ENCODE measurements at regions not wholly inside any gene's neighbourhood (a gene's known extent, or its start where the extent isn't known, plus 50 kb on each side); places are given as distances from the start of the nearest gene placed in this dataset.
A peak's percentile ranks its signal among the peaks of the same experiment; 100 is the strongest.
"Not testable (repeated sequence)": the region's sequence is repeated elsewhere in the genome, so short reads cannot be mapped to it uniquely, and the experiment has no call there.

DNA sequence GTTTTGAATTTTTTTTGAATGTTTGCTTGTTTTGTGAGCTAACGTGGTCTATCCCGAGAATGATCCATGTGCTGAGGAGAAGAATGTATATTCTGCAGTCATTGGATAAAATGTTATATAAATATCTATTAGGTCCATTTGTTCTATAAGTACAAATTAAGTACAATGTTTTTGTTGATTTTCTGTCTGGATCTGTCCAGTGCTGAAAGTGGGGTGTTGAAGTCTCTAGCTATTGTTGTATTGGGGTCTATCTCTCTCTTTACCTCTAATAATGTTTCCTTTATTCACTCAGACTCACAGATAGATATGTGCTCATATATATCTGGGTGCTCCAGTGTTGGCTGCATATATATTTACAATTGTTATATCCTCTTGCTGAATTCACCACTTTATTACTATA is 144.8 kb upstream of the SETMAR start:
- DNase-seq, result no peak

DNA sequence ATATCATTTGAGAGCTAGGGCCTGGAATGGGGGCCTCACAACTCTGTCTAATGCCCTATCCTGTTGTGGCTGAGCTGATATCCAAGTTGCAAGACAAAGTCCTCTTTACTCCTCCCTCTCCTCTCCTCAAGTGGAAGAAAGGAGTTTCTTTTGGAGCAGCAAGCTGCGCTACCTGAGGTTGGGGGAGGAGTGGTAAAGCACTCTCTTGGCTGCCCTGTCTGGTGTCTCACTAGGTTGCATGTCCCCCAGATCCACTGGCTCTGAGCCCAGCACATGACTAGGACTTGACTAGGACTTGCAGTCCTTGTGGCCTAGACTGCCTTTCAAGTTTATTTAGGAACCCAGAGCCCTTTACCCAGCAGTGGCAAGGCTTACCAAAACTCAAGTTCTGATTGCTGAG is 141.1 kb upstream of the SETMAR start:
- no peak for DNase-seq

DNA sequence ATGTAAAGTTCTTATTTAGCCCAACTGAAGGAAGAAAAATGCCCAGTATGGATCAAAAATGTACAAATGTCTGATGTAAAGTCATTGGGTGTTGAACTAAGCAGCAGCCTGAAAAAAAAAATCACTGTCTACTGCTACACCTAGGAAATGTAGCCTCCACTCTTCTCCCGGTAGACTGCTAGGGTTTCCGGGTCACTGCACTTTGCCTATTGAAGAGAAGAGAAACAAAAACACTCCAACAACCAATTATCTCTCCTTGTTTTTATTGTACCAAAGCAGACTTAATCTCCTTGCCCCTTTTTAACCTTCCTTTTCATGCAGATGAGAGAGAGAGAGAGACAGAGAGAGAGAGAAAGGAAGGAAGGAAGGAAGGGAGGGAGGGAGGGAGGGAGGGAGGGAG is 140.2 kb upstream of the SETMAR start:
- no peak for DNase-seq

- peak; percentile 23 for DNase-seq
These were observed 136.6 kb upstream of the SETMAR start for GRCh38 chr3:4166540-4166939.

DNA sequence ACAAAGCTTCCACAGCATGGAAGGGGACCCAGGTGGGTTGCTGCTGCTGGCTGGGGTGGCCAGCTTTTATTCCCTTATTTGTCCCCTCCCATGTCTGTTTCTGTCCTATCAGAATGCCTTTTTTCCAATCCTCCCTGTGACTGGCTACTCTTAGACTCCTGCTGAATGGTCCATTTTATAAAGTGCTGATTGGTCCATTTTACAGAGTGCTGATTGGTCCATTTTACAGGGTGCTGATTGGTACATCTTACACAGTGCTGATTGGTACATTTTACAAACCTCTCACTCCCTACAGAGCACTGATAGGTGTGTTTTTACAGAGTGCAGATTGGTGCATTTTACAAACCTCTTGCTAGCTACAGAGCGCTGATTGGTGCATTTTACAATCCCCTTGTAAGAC is 135.9 kb upstream of the SETMAR start:
- DNase-seq, result not testable (repeated sequence)

- no peak for DNase-seq
These were observed 128.4 kb upstream of the SETMAR start for GRCh38 chr3:4174791-4175190.

- DNase-seq, result no peak
These were observed 111.2 kb upstream of the SETMAR start for GRCh38 chr3:4191971-4192370.

DNA sequence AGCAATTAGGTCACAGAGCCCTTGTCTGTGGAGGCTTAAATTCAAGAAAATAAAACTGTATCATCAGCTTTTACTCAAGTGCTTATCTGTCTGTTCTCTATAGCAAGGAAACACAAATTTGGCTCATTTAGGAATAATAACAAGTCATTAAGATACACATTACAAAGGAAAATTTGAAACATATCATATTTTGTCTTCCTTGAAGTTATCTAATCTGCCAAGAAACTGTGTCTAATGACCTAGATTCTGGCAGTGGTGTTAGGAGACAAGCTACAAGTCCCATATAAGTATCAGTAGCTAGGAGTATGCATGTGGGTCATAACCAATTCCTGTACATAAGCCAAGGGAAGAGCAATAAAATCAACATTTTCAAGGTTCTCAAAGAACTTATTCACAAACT is 108.2 kb upstream of the SETMAR start:
- DNase-seq, result no peak

GRCh38 chr3:4196506-4197147 is 106.5 kb upstream of the SETMAR start:
- DNase-seq, result no peak

- no peak for DNase-seq
These were observed 105.5 kb upstream of the SETMAR start for GRCh38 chr3:4197670-4198069.

- DNase-seq, result no peak
These were observed 104.7 kb upstream of the SETMAR start for GRCh38 chr3:4198491-4198890.

DNA sequence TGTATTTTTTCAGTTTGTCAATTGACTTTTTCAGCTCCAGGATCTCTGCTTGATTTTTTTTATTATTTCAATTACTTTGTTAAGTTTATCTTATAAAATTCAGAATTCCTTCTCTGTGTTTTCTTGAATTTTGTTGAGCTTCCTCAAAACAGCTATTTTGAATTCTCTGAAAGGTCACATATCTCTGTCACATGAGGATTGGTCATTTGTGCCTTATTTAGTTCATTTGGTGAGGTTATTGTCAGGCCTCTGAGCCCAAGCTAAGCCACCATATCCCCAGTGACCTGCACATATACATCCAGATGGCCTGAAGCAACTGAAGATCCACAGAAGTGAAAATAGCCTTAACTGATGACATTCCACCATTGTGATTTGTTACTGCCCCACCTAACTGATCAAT is 98.4 kb upstream of the SETMAR start:
- not testable (repeated sequence) for DNase-seq

DNA sequence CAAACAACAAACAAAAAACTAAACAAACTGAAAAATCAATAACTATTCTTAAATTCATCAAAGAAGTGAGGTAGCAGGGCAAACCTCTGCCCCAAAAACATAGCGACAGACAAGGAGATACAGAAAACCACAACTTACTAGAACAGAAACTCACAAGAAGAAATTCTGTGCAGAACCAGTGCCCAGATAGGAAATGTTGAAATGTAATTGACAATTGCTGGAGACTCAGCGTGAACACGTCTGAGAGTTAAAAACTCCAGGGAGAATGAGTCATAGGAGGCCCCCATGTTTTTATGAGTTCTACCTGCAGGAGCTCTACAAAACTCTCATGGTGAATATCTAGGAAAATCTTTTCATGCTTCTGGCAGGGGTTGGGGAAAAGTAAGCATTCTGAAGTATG is 95.5 kb upstream of the SETMAR start:
- no peak for DNase-seq

DNA sequence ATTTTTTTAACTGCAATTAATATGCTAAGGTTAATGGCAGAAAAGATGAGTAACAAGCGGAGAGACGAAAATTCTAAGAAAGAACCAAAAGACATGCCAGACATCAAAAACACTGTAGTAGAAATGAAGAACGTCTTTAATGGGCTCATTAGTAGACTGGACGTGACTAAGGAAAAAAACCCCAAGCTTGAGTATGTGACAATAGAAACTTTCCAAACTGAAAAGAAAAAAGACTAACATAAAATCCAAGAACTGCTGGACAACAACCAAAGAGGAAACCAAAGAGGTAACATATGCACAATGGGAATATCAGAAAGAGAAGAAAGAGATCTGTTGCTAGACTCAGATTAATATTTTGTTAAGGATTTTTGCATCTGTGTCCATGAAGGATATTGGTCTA is 94.6 kb upstream of the SETMAR start:
- no peak for DNase-seq

GRCh38 chr3:4211610-4212009 is 91.6 kb upstream of the SETMAR start:
- no peak for DNase-seq

DNA sequence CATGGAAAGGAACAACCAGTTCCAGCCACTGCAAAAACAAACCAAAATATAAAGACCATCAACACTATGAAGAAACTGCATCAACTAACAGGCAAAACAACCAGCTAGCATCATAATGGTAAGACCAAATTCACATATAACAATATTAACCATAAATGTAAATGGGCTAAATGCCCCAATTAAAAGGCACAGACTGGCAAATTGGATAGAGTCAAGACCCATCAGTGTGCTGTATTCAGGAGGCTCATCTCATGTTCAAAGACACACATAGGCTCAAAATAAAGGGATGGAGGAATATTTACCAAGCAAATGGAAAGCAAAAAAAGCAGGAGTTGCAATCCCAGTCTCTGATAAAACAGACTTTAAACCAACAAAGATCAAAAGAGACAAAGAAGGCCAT is 89.7 kb upstream of the SETMAR start:
- DNase-seq, result not testable (repeated sequence)

GRCh38 chr3:4216974-4217373 is 86.2 kb upstream of the SETMAR start:
- DNase-seq, result not testable (repeated sequence)

GRCh38 chr3:4218456-4219226 is 84.5 kb upstream of the SETMAR start:
- no peak for DNase-seq

- DNase-seq, result no peak
These were observed 84.0 kb upstream of the SETMAR start for GRCh38 chr3:4219227-4219568.

GRCh38 chr3:4220065-4220464 is 83.1 kb upstream of the SETMAR start:
- no peak for DNase-seq

GRCh38 chr3:4222574-4223175 is 80.5 kb upstream of the SETMAR start:
- peak; percentile 83 for DNase-seq

- DNase-seq, result no peak
These were observed 79.4 kb upstream of the SETMAR start for GRCh38 chr3:4223777-4224176.

GRCh38 chr3:4224331-4224730 is 78.8 kb upstream of the SETMAR start:
- DNase-seq, result no peak

DNA sequence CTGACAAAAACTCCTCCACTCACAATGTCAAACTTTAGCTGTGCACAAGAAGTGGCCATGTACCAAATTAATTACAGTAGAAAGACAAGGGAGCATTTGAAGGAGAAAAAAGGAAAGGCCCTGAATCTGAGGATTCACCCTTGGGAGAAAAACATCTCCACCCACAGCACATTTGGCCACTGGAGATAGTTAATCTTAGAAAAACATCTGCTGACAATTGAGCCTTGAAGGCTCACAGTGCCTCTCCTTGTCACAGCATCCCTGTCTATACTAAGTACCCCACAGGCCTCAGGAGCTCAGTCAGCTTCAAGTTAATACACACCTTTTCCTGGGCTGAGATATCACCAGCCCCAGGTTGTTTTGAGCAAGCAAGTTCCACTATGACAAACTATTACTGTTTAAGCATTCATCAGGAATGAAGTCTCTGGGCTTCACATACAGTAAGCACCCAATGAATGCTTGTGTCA is 78.1 kb upstream of the SETMAR start:
- peak; percentile 92 for DNase-seq

All from OCI-M1 (cell line).